ENCODE measurements at regions not wholly inside any gene's neighbourhood (a gene's known extent, or its start where the extent isn't known, plus 50 kb on each side); places are given as distances from the start of the nearest gene placed in this dataset.

DNA sequence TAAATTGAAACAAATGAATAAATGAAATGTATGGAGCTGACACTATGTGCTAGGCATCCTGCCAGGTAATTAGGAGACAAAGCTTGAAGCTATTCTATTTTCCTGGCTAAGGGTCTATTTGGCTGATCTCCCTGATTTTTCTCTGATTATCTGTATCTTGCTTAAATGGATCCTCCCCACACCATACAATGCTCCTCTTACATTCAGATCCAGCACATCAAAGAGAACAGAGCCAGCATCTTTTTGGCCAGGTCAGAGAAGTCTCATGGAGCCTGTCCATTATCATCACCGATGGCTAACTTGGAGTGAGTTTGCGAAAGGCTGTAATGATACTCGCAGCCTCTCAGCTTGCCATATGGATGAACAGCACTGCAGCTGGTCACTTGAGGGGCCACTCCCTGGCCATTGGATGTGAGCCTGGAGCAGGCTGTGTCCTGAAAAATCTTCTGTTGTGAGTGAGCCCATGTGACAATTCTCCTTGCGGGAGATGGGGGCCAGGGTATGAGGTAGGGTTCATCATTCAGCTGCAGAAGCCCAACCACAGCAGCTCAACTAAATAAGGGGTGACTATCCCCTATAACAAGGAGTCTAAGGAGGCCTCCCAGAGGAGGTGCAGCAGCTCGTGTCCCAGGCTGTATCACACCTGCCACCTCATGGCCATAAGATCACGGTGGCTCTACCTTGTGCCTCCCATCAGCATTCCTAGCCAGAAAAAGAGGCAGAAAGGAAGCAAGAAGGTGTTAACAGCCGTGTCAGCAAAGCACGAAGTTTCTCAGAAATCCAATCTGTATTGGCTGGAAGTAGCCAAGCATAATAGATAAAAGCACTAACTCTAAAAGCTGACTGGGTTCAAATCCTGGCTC is 69.3 kb upstream of the ST8SIA2 start:
- DNase-seq (ENCODE audit: low read depth), result no peak
- TF ChIP-seq, protein P1, sequence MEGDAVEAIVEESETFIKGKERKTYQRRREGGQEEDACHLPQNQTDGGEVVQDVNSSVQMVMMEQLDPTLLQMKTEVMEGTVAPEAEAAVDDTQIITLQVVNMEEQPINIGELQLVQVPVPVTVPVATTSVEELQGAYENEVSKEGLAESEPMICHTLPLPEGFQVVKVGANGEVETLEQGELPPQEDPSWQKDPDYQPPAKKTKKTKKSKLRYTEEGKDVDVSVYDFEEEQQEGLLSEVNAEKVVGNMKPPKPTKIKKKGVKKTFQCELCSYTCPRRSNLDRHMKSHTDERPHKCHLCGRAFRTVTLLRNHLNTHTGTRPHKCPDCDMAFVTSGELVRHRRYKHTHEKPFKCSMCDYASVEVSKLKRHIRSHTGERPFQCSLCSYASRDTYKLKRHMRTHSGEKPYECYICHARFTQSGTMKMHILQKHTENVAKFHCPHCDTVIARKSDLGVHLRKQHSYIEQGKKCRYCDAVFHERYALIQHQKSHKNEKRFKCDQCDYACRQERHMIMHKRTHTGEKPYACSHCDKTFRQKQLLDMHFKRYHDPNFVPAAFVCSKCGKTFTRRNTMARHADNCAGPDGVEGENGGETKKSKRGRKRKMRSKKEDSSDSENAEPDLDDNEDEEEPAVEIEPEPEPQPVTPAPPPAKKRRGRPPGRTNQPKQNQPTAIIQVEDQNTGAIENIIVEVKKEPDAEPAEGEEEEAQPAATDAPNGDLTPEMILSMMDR (IDR thresholded peaks at IDR 0.05; ENCODE audit: low read depth, low read length, missing control alignments), result no peak
- in situ Hi-C loops (cut with HindIII; ENCODE audit: low sequenced_read_pairs), result no loop called here
- no peak overlapping the region for H3K4me3 ChIP-seq (ENCODE audit: low read depth, low read length)

DNA sequence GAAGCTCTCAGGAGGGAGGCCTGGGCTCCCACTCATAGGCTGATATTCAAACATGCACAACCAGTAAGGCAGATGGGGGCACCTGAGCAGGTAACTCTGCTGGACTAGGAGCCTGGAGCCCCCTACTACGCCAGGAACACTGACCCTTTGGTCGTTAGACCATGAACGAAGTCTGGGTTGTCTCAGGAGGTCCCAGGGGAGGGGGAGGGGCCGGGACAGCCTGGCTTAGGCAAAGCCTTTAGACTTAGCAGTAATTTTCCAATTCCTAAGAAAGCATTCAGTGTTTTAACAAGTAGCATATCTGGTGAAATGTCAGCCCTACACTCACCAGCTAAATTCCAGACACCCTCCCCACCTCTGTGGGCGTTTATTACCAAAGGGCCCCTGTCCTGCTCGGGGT is 67.4 kb upstream of the ST8SIA2 start:
- no peak for DNase-seq (ENCODE audit: low read depth)
- in situ Hi-C loops (cut with HindIII; ENCODE audit: low sequenced_read_pairs), result no loop called here
- no peak overlapping the region for H3K4me3 ChIP-seq (ENCODE audit: low read depth, low read length)
- TF ChIP-seq, protein P1 (IDR thresholded peaks at IDR 0.05; ENCODE audit: low read depth, low read length, missing control alignments), result no peak

DNA sequence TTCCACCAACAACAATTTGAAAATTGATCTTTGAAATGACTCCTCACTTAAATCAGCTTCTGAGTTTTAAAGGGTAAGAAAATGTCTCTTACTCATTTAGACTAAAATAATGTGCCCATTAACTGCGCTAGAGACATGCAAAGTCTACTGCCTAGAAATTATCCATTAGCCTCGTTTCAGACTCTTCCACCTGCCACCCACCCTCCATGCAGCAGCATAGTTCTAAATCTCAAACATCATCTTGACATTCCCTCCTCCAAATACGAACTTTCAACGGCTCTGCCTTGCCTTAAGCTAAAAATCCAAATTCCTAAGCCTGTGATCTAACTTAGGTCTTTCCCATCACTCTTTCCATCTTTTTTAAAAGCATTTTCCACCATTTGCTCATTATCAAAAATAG is 66.6 kb upstream of the ST8SIA2 start:
- in situ Hi-C loops (cut with HindIII; ENCODE audit: low sequenced_read_pairs), result no loop called here
- H3K4me3 ChIP-seq (ENCODE audit: low read depth, low read length), result no peak overlapping the region
- no peak for DNase-seq (ENCODE audit: low read depth)
- TF ChIP-seq, protein P1 (IDR thresholded peaks at IDR 0.05; ENCODE audit: low read depth, low read length, missing control alignments), result no peak

DNA sequence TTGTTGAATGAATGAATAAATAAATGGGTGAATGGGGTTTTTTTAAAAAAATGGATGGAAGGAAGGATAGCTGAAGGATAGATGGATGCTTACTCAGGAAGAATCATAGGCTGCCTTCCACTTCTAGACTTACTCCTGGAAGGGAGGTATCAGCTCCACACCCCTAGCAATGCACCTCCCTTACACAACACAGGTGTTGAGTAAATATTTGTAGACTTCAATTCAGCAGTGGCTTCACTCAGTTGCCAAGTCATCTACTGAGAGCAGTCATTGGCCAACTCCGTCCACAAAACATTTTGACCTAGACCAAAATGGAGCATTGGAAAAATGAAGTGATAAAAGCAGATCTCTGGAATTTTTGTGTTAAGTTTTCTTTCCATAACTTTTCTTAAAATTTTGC is 65.5 kb upstream of the ST8SIA2 start:
- H3K4me3 ChIP-seq (ENCODE audit: low read depth, low read length), result no peak overlapping the region
- DNase-seq (ENCODE audit: low read depth), result no peak
- in situ Hi-C loops (cut with HindIII; ENCODE audit: low sequenced_read_pairs), result no loop called here
- TF ChIP-seq, protein P1 (IDR thresholded peaks at IDR 0.05; ENCODE audit: low read depth, low read length, missing control alignments), result no peak

DNA sequence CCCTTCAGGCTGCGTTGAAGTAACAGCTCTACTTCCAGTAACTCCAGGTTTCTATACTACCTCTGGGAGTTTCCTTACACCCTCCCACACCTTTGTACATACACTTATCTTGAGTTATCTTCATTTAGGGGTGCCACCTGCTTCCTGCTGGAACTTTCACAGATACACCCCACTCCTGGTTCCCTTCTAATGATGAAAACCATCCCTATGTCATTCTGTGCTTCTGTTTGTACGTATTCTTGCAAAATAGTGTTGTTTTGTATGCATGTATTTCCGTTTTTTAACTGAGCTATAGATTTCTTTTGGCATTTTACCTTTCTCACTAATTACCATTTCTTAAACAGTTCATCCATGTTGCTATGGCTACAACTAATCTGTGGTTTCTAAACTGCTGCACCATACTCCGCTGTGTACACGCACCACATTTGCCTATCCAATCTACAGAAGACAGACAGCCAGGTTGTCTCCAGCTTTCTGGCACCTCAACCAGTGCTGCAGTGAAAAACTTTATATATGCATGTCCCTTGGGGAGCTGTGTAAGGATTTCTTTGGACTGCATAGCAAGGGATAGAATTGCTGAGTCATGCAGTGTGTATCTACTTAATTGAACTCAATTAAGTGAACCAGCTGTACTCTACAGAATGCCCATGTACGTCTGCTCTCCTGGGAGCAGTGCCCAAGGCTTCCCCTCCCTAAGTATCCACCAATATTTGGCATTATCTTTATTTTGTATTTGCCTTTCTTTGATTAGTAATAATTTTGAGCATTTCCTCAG is 61.4 kb upstream of the ST8SIA2 start:
- TF ChIP-seq, protein P1 (IDR thresholded peaks at IDR 0.05; ENCODE audit: low read depth, low read length, missing control alignments), result no peak
- no peak overlapping the region for H3K4me3 ChIP-seq (ENCODE audit: low read depth, low read length)
- in situ Hi-C loops (cut with HindIII; ENCODE audit: low sequenced_read_pairs), result no loop called here
- no peak for DNase-seq (ENCODE audit: low read depth)

DNA sequence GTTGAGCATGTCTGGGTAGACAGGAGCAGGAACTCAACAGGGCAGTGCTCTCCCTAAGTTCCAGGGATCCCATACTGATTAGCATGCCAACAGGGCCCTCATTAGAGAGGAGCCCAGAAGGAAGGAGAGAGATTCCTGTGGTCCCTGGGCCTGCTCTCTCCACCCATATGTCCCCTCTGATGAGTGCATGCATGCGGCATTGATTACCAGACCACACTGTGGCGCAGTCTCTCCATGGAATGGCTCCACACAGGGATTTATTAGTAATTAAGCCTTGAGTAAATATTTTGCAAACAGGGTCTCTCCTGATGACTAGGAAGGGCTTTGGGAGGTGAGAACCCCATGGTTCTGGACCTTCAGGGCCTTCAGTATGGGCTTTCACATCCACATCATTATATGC is 60.0 kb upstream of the ST8SIA2 start:
- TF ChIP-seq, protein P1 (IDR thresholded peaks at IDR 0.05; ENCODE audit: low read depth, low read length, missing control alignments), result no peak

More for the DNA sequence above, 60.0 kb upstream of the ST8SIA2 start:
- H3K4me3 ChIP-seq (ENCODE audit: low read depth, low read length), result no peak overlapping the region
- DNase-seq (ENCODE audit: low read depth), result no peak
- in situ Hi-C loops (cut with HindIII; ENCODE audit: low sequenced_read_pairs), result no loop called here

Data from astrocyte of the cerebellum (primary cell).